Naive B cell (primary cell): ENCODE measurements at regions not wholly inside any gene's neighbourhood (a gene's known extent, or its start where the extent isn't known, plus 50 kb on each side); places are given as distances from the start of the nearest gene placed in this dataset.
"Not testable (repeated sequence)": the region's sequence is repeated elsewhere in the genome, so short reads cannot be mapped to it uniquely, and the experiment has no call there.

Source experiments
- ATAC-seq, 2 donors: fragments of 150-1000 bp; cut with Tn5 transposase; 2 replicates each; pipeline ENCODE4 v1.10.0; 2021; ENCODE audit warnings: low read depth in 2 of 2, mild to moderate bottlenecking in 2 of 2, moderate library complexity in 2 of 2
- DNase-seq: peaks from one replicate; pipeline ENCODE4 v3.0.0; 2022
- H3K27ac Mint-ChIP-seq, 6 donors: one replicate each; pipeline ENCODE4 v1.8.0; 2020 to 2022; ENCODE audit warnings: mild to moderate bottlenecking in 6 of 6, mixed read lengths in 6 of 6, moderate library complexity in 5 of 6, inconsistent platforms in 2 of 6
- H3K27me3 Mint-ChIP-seq, 3 donors: one replicate each; pipeline ENCODE4 v1.8.0; 2021 to 2022; ENCODE audit warnings: mixed read lengths in 3 of 3, mild to moderate bottlenecking in 1 of 3
- H3K36me3 Mint-ChIP-seq, 2 donors: one replicate each; pipeline ENCODE4 v1.8.0; 2020 to 2022; ENCODE audit warnings: mixed read lengths in 2 of 2, inconsistent platforms in 1 of 2, mild to moderate bottlenecking in 1 of 2
- H3K4me1 Mint-ChIP-seq, 3 donors: one replicate each; pipeline ENCODE4 v1.8.0; 2020 to 2022; ENCODE audit warnings: mixed read lengths in 3 of 3, inconsistent platforms in 1 of 3, mild to moderate bottlenecking in 1 of 3, moderate library complexity in 1 of 3
- H3K4me3 Mint-ChIP-seq, 8 donors: one replicate each; pipeline ENCODE4 v1.8.0; 2020 to 2022; ENCODE audit warnings: mild to moderate bottlenecking in 8 of 8, mixed read lengths in 8 of 8, moderate library complexity in 8 of 8, inconsistent platforms in 2 of 8
- H3K9me3 Mint-ChIP-seq, 7 donors: one replicate each; pipeline ENCODE4 v1.8.0; 2020 to 2022; ENCODE audit warnings: mixed read lengths in 7 of 7, mild to moderate bottlenecking in 5 of 7, inconsistent platforms in 2 of 7, moderate library complexity in 1 of 7

DNA sequence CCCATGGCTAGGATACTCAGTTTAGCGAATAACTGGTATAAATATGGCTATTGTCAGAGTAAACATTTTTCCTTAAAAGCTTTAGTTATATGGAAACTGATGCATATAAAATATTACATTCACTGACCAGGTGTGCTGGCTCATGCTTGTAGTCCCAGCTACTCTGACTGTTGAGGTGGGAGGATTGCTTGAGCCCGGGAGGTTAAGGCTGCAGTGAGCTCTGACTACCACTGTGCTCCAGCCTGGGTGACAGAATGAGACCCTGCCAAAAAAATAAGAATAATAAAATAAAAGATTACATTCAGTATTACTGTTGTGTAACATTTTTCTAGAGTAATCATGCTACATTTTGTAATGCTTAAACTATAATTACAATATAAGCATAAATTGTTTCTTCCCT lies 350.4 kb upstream of the FSIP2 start:
- Mint-ChIP-seq H3K9me3 (peaks cover 0 to 2% (median 0%) of the 10 kb centered on the region in 7 donors), H3K27ac (no peak overlapping the region), H3K27me3 (no peaks in the 10 kb centered on the region), H3K36me3 (no peaks in the 10 kb centered on the region), H3K4me3 (no peak overlapping the region), H3K4me1 (no peaks in the 10 kb centered on the region)
- no peak for ATAC-seq
- DNase-seq = no peak

DNA sequence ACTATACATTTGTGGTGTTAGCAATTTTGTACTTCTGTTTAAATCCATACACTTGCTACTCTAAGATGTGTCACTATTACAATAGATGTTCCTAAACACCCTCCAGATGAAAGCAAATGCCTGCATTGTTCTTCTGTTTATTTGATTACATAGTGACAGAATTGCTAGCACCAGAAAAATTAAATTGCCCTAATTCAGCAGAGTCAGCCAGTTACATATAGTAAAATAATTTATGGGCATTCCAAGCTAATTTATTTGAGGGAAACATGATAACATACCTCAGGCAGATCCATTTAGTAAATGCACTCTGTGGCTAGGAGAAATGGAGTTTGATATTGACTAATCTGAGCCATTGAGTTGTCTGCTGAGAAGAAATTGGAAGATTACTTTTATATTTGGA lies 347.1 kb upstream of the FSIP2 start:
- ATAC-seq = no peak
- Mint-ChIP-seq H3K4me1 (no peaks in the 10 kb centered on the region), H3K27me3 (no peaks in the 10 kb centered on the region), H3K36me3 (no peaks in the 10 kb centered on the region), H3K4me3 (no peak overlapping the region), H3K9me3 (peaks cover 0 to 4% (median 0%) of the 10 kb centered on the region in 7 donors), H3K27ac (no peak overlapping the region)
- DNase-seq = no peak

DNA sequence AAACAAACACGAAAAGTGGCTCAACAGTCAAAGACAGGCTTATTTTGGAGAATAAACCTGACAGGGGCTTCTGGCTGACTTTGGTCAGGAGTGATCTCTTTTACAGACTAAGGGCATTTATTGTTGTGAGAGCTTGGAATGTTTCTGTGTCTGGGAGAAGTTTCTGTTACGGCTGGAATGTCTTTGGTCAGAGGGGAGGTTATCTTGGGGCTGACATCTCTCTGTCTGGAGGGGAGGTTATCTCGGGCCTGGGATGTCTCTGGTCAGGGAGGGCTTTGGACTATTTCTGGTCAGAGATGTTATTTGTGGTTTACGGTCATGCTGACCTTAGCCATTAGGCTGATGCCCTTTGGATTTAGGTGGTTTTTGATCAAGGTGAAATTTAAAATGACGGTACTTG lies 345.5 kb upstream of the FSIP2 start:
- Mint-ChIP-seq H3K36me3 (no peaks in the 10 kb centered on the region), H3K27me3 (no peaks in the 10 kb centered on the region), H3K9me3 (peaks cover 0 to 5% (median 1%) of the 10 kb centered on the region in 7 donors), H3K27ac (peak overlapping the region in 1 of 6 donors; percentile 14), H3K4me1 (no peaks in the 10 kb centered on the region), H3K4me3 (no peak overlapping the region)
- DNase-seq (no peak), ATAC-seq (no peak)

DNA sequence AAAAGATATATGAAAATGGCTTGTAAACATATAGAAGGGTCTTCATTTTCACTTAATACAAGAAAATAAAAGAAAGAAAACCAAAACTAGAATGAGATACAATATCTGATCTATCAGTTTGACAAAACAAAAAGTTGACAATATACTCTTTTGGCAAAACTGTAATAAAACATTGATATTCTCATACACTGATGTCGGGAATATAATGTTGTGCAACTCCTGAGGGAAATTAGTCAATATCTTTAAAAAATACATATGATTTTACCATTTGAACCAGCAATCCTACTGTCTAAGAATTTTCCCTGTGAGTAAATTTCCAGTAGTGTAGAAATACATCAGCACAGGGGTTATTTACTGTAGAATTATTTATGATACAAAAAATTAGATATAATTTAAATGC lies 336.1 kb upstream of the FSIP2 start:
- Mint-ChIP-seq H3K27ac (no peak overlapping the region), H3K9me3 (peaks cover 0 to 5% (median 4%) of the 10 kb centered on the region in 7 donors), H3K4me1 (no peaks in the 10 kb centered on the region), H3K4me3 (no peak overlapping the region), H3K27me3 (no peaks in the 10 kb centered on the region), H3K36me3 (no peaks in the 10 kb centered on the region)
- DNase-seq (no peak), ATAC-seq (no peak)

DNA sequence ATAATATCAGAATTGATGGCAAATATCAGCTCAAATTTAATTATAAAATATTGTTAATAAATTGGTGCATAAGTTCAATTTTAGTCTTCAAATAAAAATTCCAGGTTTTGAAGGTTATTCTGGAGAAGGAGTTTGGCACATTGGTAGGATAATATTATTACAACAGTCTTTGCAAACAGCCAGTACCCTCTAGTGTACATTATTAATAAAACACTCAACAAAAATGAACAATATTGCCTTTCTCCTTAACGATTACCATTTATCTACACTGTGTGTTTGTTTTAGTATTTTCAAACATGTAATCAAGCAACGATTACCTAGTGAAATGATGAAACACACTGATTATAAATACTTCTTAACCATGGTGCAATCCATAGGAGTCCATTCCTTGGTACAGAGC lies 334.0 kb upstream of the FSIP2 start:
- Mint-ChIP-seq H3K9me3 (peaks cover 0 to 3% (median 0%) of the 10 kb centered on the region in 7 donors), H3K4me3 (no peak overlapping the region), H3K27ac (no peak overlapping the region), H3K36me3 (no peaks in the 10 kb centered on the region), H3K4me1 (no peaks in the 10 kb centered on the region), H3K27me3 (no peaks in the 10 kb centered on the region)
- DNase-seq (no peak), ATAC-seq (no peak)

DNA sequence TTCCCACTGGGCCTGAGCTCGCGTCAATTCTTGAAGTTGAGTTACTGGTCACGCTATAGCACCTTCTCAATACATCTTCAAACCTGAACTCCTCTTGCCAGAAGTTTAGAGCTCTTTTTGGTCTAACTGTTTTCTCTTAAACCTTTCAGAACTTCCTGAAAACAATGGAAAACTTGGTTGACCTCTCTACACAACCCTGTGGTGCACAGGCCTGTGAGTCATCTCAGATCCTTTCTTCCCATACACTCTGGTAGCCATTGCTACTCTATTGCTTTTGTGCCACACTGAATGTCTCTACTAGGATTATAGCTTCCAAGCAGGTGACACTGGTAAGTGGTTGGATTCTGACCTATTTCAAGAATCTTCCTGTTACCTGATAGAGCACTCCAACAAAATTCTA lies 321.5 kb upstream of the FSIP2 start:
- Mint-ChIP-seq H3K27me3 (no peaks in the 10 kb centered on the region), H3K4me1 (no peaks in the 10 kb centered on the region), H3K9me3 (peaks cover 0 to 4% (median 0%) of the 10 kb centered on the region in 7 donors), H3K4me3 (no peak overlapping the region), H3K27ac (no peak overlapping the region), H3K36me3 (no peaks in the 10 kb centered on the region)
- no peak for ATAC-seq
- DNase-seq = no peak

DNA sequence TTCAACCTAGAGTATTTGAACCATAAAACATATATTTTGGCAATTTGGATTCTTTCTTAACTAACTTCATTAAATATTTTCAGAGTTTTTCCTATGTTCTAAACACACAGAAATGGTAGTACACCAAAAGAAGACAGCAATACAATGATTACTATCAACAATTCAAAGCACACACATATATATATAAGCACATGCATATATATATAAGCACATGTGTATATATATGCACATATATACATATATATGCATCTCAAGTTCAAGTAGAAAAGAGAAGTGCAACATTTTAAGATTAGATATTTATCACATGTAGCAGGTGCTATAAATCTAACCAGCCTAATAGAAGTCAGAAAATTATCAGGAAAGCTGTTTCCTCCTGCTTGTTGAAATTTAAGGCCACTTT lies 320.9 kb upstream of the FSIP2 start:
- Mint-ChIP-seq H3K27me3 (no peaks in the 10 kb centered on the region), H3K36me3 (no peaks in the 10 kb centered on the region), H3K4me1 (no peaks in the 10 kb centered on the region), H3K27ac (no peak overlapping the region), H3K4me3 (no peak overlapping the region), H3K9me3 (peaks cover 0 to 4% (median 0%) of the 10 kb centered on the region in 7 donors)
- DNase-seq (no peak), ATAC-seq (no peak)

DNA sequence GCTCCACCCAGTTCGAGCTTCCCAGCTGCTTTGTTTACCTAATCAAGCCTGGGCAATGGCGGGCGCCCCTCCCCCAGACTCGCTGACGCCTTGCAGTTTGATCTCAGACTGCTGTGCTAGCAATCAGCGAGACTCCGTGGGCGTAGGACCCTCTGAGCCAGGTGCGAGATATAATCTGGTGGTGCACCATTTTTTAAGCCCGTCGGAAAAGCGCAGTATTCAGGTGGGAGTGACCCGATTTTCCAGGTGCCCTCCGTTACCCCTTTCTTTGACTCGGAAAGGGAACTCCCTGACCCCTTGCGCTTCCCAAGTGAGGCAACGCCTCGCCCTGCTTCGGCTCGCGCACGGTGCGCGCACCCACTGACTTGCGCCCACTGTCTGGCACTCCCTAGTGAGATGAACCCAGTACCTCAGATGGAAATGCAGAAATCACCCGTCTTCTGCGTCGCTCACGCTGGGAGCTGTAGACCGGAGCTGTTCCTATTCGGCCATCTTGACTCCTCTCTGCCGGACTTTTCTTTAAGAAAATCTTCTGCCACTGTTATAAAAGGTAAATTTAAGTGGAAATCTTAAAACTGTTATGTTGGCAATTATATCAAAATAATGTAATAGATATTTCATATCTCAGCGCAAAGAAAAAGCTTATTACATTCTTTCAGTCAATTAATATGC lies 313.5 kb upstream of the FSIP2 start:
- ATAC-seq, H3K4me1 Mint-ChIP-seq, H3K36me3 Mint-ChIP-seq, H3K27me3 Mint-ChIP-seq: not testable (repeated sequence)
- Mint-ChIP-seq H3K9me3 (peaks cover 0 to 12% (median 0%) of the 10 kb centered on the region in 7 donors), H3K4me3 (peak overlapping the region in 4 of 8 donors; percentile 10 to 66 (median 28)), H3K27ac (peak overlapping the region in 1 of 6 donors; percentile 42)
- peak; percentile 6 for DNase-seq

DNA sequence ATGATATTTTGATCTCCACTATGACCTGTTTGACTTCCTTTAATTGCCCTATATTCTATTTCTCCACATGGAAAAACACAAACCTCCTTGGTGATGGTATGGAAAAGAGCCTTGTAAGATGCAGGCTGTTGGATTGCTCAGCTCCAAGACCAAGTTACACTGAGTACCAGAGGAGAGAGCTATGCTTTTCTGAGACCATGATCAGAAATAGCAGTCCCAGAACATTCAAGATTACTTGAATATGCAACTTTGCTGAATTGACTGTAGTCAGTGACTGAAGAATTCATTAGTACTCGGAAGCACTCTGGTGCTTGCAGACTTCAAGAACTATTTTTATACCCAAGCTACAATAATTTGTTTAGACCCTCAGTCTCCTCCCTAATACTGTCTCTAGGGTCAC lies 310.6 kb upstream of the FSIP2 start:
- peaks cover 0 to 12% (median 3%) of the 10 kb centered on the region in 7 donors for H3K9me3 Mint-ChIP-seq
- H3K27ac Mint-ChIP-seq = no peak overlapping the region
- no peak overlapping the region for H3K4me3 Mint-ChIP-seq
- no peaks in the 10 kb centered on the region for H3K4me1 Mint-ChIP-seq
- no peaks in the 10 kb centered on the region for H3K27me3 Mint-ChIP-seq
- no peaks in the 10 kb centered on the region for H3K36me3 Mint-ChIP-seq
- ATAC-seq = no peak
- no peak for DNase-seq

DNA sequence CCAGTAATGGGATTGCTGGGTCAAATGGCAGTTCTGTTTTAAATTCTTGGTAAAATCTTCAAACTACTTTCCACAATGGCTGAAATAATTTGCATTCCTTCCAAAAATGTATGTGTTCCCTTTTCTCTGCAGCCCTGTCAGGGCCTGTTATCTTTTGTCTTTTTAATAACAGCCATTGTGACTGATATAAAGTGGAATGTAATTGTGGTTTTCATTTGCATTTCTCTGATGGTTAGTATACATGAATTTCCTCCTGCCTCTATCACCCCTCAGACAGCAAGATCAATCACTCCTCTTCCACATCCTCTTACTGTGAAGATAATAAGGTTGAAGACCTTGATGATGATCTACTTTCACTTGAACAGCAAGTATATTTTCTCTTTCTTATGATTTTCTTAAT lies 304.8 kb upstream of the FSIP2 start:
- H3K4me1 Mint-ChIP-seq = no peaks in the 10 kb centered on the region
- ATAC-seq (no peak), DNase-seq (no peak)
- no peaks in the 10 kb centered on the region for H3K36me3 Mint-ChIP-seq
- peaks cover 0 to 15% (median 3%) of the 10 kb centered on the region in 7 donors for H3K9me3 Mint-ChIP-seq
- H3K27me3 Mint-ChIP-seq = no peaks in the 10 kb centered on the region
- H3K27ac Mint-ChIP-seq = no peak overlapping the region
- H3K4me3 Mint-ChIP-seq = no peak overlapping the region

DNA sequence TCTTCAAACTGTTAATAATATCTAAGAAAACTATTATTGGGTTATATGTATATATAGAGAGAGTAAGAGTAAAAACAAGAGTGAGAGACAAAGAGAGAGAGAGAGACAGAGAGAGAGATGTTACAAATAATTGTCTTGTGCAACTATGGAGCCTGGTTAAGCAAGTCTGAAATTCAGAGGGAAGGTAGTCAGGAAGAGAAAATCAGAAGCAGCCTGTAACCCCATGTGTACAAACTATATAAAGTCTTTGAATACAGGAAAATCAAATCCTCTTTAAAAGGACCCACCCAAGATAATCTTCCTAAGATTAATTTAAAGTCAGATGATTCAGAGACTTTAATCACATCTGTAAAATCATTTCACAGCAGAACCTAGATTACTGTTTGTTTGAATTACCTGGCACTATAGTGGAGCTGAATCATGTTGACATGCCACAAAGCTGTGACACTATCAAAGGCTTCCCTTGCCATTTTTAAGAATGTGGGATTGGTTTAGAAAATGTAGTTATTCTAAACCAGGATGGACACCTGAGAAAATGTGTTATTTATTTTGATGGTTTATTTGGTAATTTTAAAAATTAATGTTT lies 301.7 kb upstream of the FSIP2 start:
- DNase-seq = no peak
- H3K27ac Mint-ChIP-seq = no peak overlapping the region
- H3K9me3 Mint-ChIP-seq = peaks cover 0 to 12% (median 2%) of the 10 kb centered on the region in 7 donors
- no peak for ATAC-seq
- no peak overlapping the region for H3K4me3 Mint-ChIP-seq
- no peaks in the 10 kb centered on the region for H3K4me1 Mint-ChIP-seq
- no peaks in the 10 kb centered on the region for H3K27me3 Mint-ChIP-seq
- H3K36me3 Mint-ChIP-seq = no peaks in the 10 kb centered on the region

DNA sequence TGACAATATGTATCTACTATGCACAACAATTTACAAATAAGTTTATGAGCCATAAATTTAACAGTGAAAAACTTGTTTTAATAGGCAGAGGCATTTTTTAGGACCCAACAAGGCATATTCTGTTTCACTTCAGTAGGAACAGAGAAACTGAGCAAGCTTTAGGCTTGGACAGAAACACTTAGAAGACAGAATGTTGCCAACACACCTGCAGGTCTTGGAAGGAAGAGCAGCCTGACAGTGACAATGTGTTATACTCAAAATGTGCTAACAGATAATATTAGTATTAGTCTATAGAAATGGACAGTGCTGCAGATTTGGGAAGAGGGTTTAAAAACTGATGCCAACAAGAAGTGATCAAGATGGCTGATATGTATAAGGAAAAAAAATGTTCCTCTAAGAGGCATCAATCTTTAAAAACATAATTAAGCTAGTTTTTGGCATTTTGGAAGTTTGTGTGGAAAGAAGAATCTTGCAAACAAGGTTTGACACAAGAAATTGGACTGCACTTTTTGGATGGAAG lies 297.1 kb upstream of the FSIP2 start:
- Mint-ChIP-seq H3K9me3 (peaks cover 0 to 8% (median 0%) of the 10 kb centered on the region in 7 donors), H3K4me3 (no peak overlapping the region), H3K27me3 (no peaks in the 10 kb centered on the region), H3K36me3 (no peaks in the 10 kb centered on the region), H3K27ac (peak overlapping the region in 1 of 6 donors; percentile 54), H3K4me1 (no peaks in the 10 kb centered on the region)
- ATAC-seq = no peak
- no peak for DNase-seq

DNA sequence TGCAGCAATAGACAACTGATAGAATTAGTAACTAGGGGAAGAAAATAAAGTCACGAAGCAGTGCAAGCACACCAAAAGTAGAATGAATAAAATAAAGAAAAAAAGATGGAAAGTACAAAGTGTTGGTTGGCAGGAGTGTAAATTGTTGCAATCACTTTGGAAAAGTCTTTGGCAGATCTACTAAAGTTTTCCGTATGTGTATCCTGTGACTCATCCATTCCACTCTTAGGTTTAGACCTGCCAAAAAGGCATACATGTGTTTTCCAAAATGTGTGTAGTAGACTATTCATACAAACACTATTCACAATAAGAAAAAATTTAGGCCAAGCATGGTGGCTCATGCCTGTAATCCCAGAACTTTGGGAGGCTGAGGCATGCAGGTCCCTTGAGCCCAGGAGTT lies 282.1 kb upstream of the FSIP2 start:
- no peaks in the 10 kb centered on the region for H3K4me1 Mint-ChIP-seq
- DNase-seq = no peak
- peaks cover 0 to 25% (median 8%) of the 10 kb centered on the region in 7 donors for H3K9me3 Mint-ChIP-seq
- no peaks in the 10 kb centered on the region for H3K27me3 Mint-ChIP-seq
- no peak overlapping the region for H3K27ac Mint-ChIP-seq
- no peak overlapping the region for H3K4me3 Mint-ChIP-seq
- no peak for ATAC-seq
- no peaks in the 10 kb centered on the region for H3K36me3 Mint-ChIP-seq

DNA sequence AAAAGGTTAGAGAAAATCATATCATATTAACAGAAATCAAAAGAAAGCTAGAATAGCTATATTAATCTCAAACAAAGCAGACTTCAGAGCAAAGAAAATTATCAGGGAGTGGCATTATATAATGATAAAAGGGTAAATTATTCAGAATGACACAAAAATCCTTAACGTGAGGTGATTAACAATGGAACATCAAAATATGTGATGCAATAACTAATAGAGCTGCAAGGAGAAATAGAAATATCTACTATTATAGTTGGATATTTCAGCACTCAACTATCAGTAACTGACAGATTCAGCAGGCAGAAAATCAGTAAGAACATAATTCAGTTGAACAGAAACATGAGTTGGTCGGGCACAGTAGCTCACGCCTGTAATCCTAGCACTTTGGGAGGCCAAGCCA lies 275.1 kb upstream of the FSIP2 start:
- Mint-ChIP-seq H3K9me3 (peaks cover 0 to 9% (median 4%) of the 10 kb centered on the region in 7 donors), H3K27ac (no peak overlapping the region), H3K4me3 (no peak overlapping the region), H3K27me3 (no peaks in the 10 kb centered on the region), H3K36me3 (no peaks in the 10 kb centered on the region), H3K4me1 (no peaks in the 10 kb centered on the region)
- DNase-seq = no peak
- no peak for ATAC-seq
